Panc1 (cell line): ENCODE measurements at regions not wholly inside any gene's neighbourhood (a gene's known extent, or its start where the extent isn't known, plus 50 kb on each side); places are given as distances from the start of the nearest gene placed in this dataset.
"Not testable (repeated sequence)": the region's sequence is repeated elsewhere in the genome, so short reads cannot be mapped to it uniquely, and the experiment has no call there.

Source experiments
- ATAC-seq: fragments of 200-7000 bp; cut with Tn5 transposase; 2 replicates; pipeline ENCODE4 v1.9.1; 2020; ENCODE audit warnings: mild to moderate bottlenecking, moderate library complexity
- BruUV-seq: library from RNA; stranded (reverse); fragments of 400-500 nt; replicated peaks from 2 replicates; lab custom pipeline; 2021; lab: Mats Ljungman, UMichigan
- CTCF ChIA-PET: fragments of 300-600 bp; sonication (Branson Sonifier 250); formaldehyde crosslinking; loops from one replicate; lab custom pipeline; 2022; ENCODE audit warnings: antibody characterized with exemption; lab: Charles Lee
- POLR2A ChIA-PET: fragments of 300-600 bp; sonication (Branson Sonifier 250); formaldehyde crosslinking; loops from one replicate; lab custom pipeline; 2022; ENCODE audit warnings: antibody characterized with exemption; lab: Charles Lee
- DNase-seq: peaks from one replicate; pipeline ENCODE4 v3.0.0-alpha.2; 2010; ENCODE audit warnings: low read depth, low spot score
- H3K27ac ChIP-seq: 2 replicates; pipeline ENCODE4 v1.5.1; 2011; ENCODE audit warnings: mild to moderate bottlenecking, low read length, inconsistent platforms
- H3K27me3 ChIP-seq: fragments of 200-500 bp; sonication (Bioruptor generic); 2 replicates; pipeline ENCODE4 v1.6.0; 2014; ENCODE audit warnings: low read length, inconsistent platforms; ENCODE audit not compliant: control insufficient read depth, insufficient read depth
- H3K36me3 ChIP-seq: fragments of 200-500 bp; sonication (Bioruptor generic); 2 replicates; pipeline ENCODE4 v1.5.1; 2014; ENCODE audit warnings: inconsistent platforms, mild to moderate bottlenecking, low read length, moderate library complexity; ENCODE audit not compliant: control insufficient read depth, insufficient read depth
- H3K4me1 ChIP-seq: 2 replicates; pipeline ENCODE4 v1.5.1; 2011; ENCODE audit warnings: inconsistent platforms, mild to moderate bottlenecking, low read length, moderate library complexity; ENCODE audit not compliant: control insufficient read depth, insufficient read depth
- H3K4me3 ChIP-seq, 2 experiments: 2 replicates each; pipeline ENCODE4 v1.5.1; 2011 to 2012; ENCODE audit warnings: low read depth in 2 of 2, low read length in 2 of 2, mild to moderate bottlenecking in 2 of 2, inconsistent platforms in 1 of 2, moderate library complexity in 1 of 2
- H3K9me3 ChIP-seq: fragments of 200-500 bp; sonication (Bioruptor generic); 2 replicates; pipeline ENCODE4 v1.5.1; 2014; ENCODE audit warnings: low read depth, mild to moderate bottlenecking, inconsistent platforms, low read length, moderate library complexity; ENCODE audit not compliant: control insufficient read depth, insufficient read depth
- CTCF ChIP-seq: fragments of 450-650 bp; IDR thresholded peaks from 2 replicates; pipeline ENCODE4 v1.5.1; 2017; ENCODE audit warnings: mild to moderate bottlenecking
- POLR2AphosphoS5 ChIP-seq: IDR thresholded peaks from 2 replicates; pipeline ENCODE4 v1.6.1; 2012; ENCODE audit warnings: mild to moderate bottlenecking, low read depth, low read length, moderate library complexity
- REST ChIP-seq, 2 experiments: IDR thresholded peaks; 2 replicates each; pipeline ENCODE4 v1.6.1; 2011 to 2012; ENCODE audit warnings: low read depth in 2 of 2, control low read depth in 1 of 2, low read length in 1 of 2, mild to moderate bottlenecking in 1 of 2, moderate library complexity in 1 of 2; ENCODE audit not compliant: insufficient read depth in 1 of 2
- SIN3A ChIP-seq: IDR thresholded peaks from 2 replicates; pipeline ENCODE4 v1.6.1; 2012; ENCODE audit warnings: low read depth, mild to moderate bottlenecking, low read length, moderate library complexity, borderline replicate concordance; ENCODE audit not compliant: insufficient read depth
- TCF7L2 ChIP-seq: IDR thresholded peaks from 2 replicates; pipeline ENCODE4 v1.6.1; 2011; ENCODE audit warnings: mild to moderate bottlenecking, low read depth, low read length, inconsistent platforms
- in situ Hi-C: cut with HindIII; loops from 2 replicates; pipeline ENCODE4 v1.10.0; 2016; ENCODE audit warnings: low sequenced_read_pairs, low pct_unique_long_range_greater_than_20kb
- intact Hi-C: fragments of 100-400 bp; cut with micrococcal nuclease; formaldehyde crosslinking; loops from one replicate; pipeline ENCODE4 v1.10.0; 2022; ENCODE audit not compliant: unreplicated experiment

GRCh38 chr10:37721100-37721499, 136.3 kb downstream of the ZNF248 start:
- no TSS peak for BruUV-seq
- ChIA-PET CTCF (no interaction called here), POLR2A (no interaction called here)
- Histone ChIP-seq H3K4me1 (no peaks in the 10 kb centered on the region), H3K9me3 (no peaks in the 10 kb centered on the region), H3K27me3 (no peaks in the 10 kb centered on the region), H3K27ac (no peak overlapping the region), H3K4me3 (no peak overlapping the region), H3K36me3 (no peaks in the 10 kb centered on the region)
- ATAC-seq (no peak), DNase-seq (no peak)
- intact Hi-C loops: no loop called here
- in situ Hi-C loops: no loop called here
- no peak for TF ChIP-seq POLR2AphosphoS5
- TF ChIP-seq REST (IDR thresholded peaks at IDR 0.05; ENCODE audit: insufficient read depth in 1 of 2, low read depth in 2 of 2, low read length in 1 of 2): no peak
- TF ChIP-seq CTCF: no peak
- no peak for TF ChIP-seq TCF7L2
- TF ChIP-seq SIN3A: no peak

GRCh38 chr10:37718060-37718459, 139.3 kb downstream of the ZNF248 start:
- H3K9me3 ChIP-seq, ATAC-seq, POLR2A ChIA-PET: not testable (repeated sequence)

GRCh38 chr10:37713642-37714041, 143.8 kb downstream of the ZNF248 start:
- DNase-seq: no peak

More at GRCh38 chr10:37718060-37718459, 139.3 kb downstream of the ZNF248 start:
- BruUV-seq, intact Hi-C loops, H3K4me1 ChIP-seq, DNase-seq, H3K36me3 ChIP-seq, CTCF ChIA-PET, in situ Hi-C loops, H3K4me3 ChIP-seq, H3K27me3 ChIP-seq, H3K27ac ChIP-seq: not testable (repeated sequence)

More at GRCh38 chr10:37713642-37714041, 143.8 kb downstream of the ZNF248 start:
- Histone ChIP-seq H3K4me3 (no peak overlapping the region), H3K36me3 (no peaks in the 10 kb centered on the region), H3K27ac (no peak overlapping the region), H3K4me1 (no peaks in the 10 kb centered on the region), H3K27me3 (no peaks in the 10 kb centered on the region), H3K9me3 (no peaks in the 10 kb centered on the region)
- ATAC-seq: no peak
- ChIA-PET CTCF (no interaction called here), POLR2A (no interaction called here)
- BruUV-seq: no TSS peak
- TF ChIP-seq REST (IDR thresholded peaks at IDR 0.05; ENCODE audit: insufficient read depth in 1 of 2, low read depth in 2 of 2, low read length in 1 of 2): no peak
- no peak for TF ChIP-seq TCF7L2
- TF ChIP-seq SIN3A: no peak
- no peak for TF ChIP-seq CTCF
- TF ChIP-seq POLR2AphosphoS5: no peak
- intact Hi-C loops (no loop called here), in situ Hi-C loops (no loop called here)
